Breast epithelium (tissue), 4 donors: ENCODE measurements at regions not wholly inside any gene's neighbourhood (a gene's known extent, or its start where the extent isn't known, plus 50 kb on each side); places are given as distances from the start of the nearest gene placed in this dataset.

ENCODE experiments used
- DNase-seq, 2 donors: peaks; one replicate each; pipeline ENCODE4 v3.0.0-alpha.2; 2019; ENCODE audit warnings: low spot score in 2 of 2
- H3K27ac ChIP-seq, 2 donors: fragments of 200-600 bp; sonication (generic) in 1 of 2; one replicate each; pipeline ENCODE4 v1.5.1; 2016 to 2019; ENCODE audit warnings: mild to moderate bottlenecking in 1 of 2
- H3K27me3 ChIP-seq, 2 donors: fragments of 200-600 bp; sonication (generic) in 1 of 2; one replicate each; pipeline versions ENCODE4 v1.5.1 to v1.6.0; 2017 to 2019; ENCODE audit warnings: control low read depth in 1 of 2, mild to moderate bottlenecking in 1 of 2
- H3K36me3 ChIP-seq: fragments of 200-600 bp; one replicate; pipeline ENCODE4 v1.5.1; 2019
- H3K4me1 ChIP-seq, 2 donors: fragments of 200-600 bp; sonication (generic); one replicate each; pipeline ENCODE4 v1.5.1; 2016 to 2019; ENCODE audit warnings: control low read depth in 1 of 2
- H3K4me3 ChIP-seq, 3 donors: fragments of 200-600 bp; sonication (generic); 1 replicate in 2 of 3; 2 replicates in 1 of 3; pipeline ENCODE4 v1.5.1; 2016 to 2019; ENCODE audit warnings: mild to moderate bottlenecking in 3 of 3, moderate library complexity in 2 of 3
- H3K9me3 ChIP-seq, 2 donors: fragments of 200-600 bp; sonication (generic) in 1 of 2; one replicate each; pipeline ENCODE4 v1.5.1; 2016 to 2019; ENCODE audit warnings: control low read depth in 1 of 2
- CTCF ChIP-seq, 3 donors: fragments of 450-650 bp; IDR thresholded peaks; one replicate each; pipeline ENCODE4 v1.5.1; 2016 to 2017; ENCODE audit warnings: antibody characterized with exemption in 3 of 3, mild to moderate bottlenecking in 3 of 3, moderate library complexity in 3 of 3
- POLR2A ChIP-seq: fragments of 450-650 bp; IDR thresholded peaks from one replicate; pipeline ENCODE4 v1.6.1; 2016; ENCODE audit warnings: antibody characterized with exemption, mild to moderate bottlenecking, moderate library complexity
- POLR2AphosphoS5 ChIP-seq, 3 donors: sonication (generic); formaldehyde crosslinking; IDR thresholded peaks; one replicate each; pipeline ENCODE4 v1.6.1; 2017; ENCODE audit warnings: antibody characterized with exemption in 3 of 3
- intact Hi-C: fragments of 100-400 bp; cut with DNase I; formaldehyde crosslinking; loops from one replicate; pipeline ENCODE4 v1.15.1; 2023; ENCODE audit warnings: low total_unique reads

- Histone ChIP-seq H3K9me3 (no peaks in the 10 kb centered on the region), H3K27ac (no peak overlapping the region), H3K4me3 (no peak overlapping the region), H3K27me3 (no peaks in the 10 kb centered on the region), H3K4me1 (no peaks in the 10 kb centered on the region), H3K36me3 (no peaks in the 10 kb centered on the region)
- no peak for DNase-seq
- intact Hi-C loops = no loop called here
- TF ChIP-seq POLR2AphosphoS5 (IDR thresholded peaks at IDR 0.05) (no peak), POLR2A (no peak), CTCF (IDR thresholded peaks at IDR 0.05) (no peak)
Observed at GRCh38 chr4:11197631-11198341, 230.9 kb downstream of the HS3ST1 start.

- Histone ChIP-seq H3K4me3 (no peak overlapping the region), H3K9me3 (no peaks in the 10 kb centered on the region), H3K36me3 (no peaks in the 10 kb centered on the region), H3K27me3 (no peaks in the 10 kb centered on the region), H3K4me1 (no peaks in the 10 kb centered on the region), H3K27ac (no peak overlapping the region)
- no peak for DNase-seq
- TF ChIP-seq CTCF (IDR thresholded peaks at IDR 0.05) = no peak
- TF ChIP-seq POLR2A = no peak
- no peak for TF ChIP-seq POLR2AphosphoS5 (IDR thresholded peaks at IDR 0.05)
- intact Hi-C loops = no loop called here
Observed at GRCh38 chr4:11196927-11197522, 231.7 kb downstream of the HS3ST1 start.

GRCh38 chr4:11194431-11194830 is 234.3 kb downstream of the HS3ST1 start:
- Histone ChIP-seq H3K27ac (no peak overlapping the region), H3K36me3 (no peaks in the 10 kb centered on the region), H3K4me3 (no peak overlapping the region), H3K27me3 (no peaks in the 10 kb centered on the region), H3K9me3 (no peaks in the 10 kb centered on the region), H3K4me1 (no peaks in the 10 kb centered on the region)
- intact Hi-C loops = no loop called here
- no peak for TF ChIP-seq CTCF (IDR thresholded peaks at IDR 0.05)
- no peak for TF ChIP-seq POLR2AphosphoS5 (IDR thresholded peaks at IDR 0.05)
- TF ChIP-seq POLR2A = no peak
- DNase-seq = no peak

- Histone ChIP-seq H3K36me3 (no peaks in the 10 kb centered on the region), H3K4me1 (no peaks in the 10 kb centered on the region), H3K27me3 (no peaks in the 10 kb centered on the region), H3K9me3 (no peaks in the 10 kb centered on the region), H3K4me3 (no peak overlapping the region), H3K27ac (no peak overlapping the region)
- intact Hi-C loops = no loop called here
- DNase-seq = no peak
- TF ChIP-seq CTCF (IDR thresholded peaks at IDR 0.05) (no peak), POLR2A (no peak), POLR2AphosphoS5 (IDR thresholded peaks at IDR 0.05) (no peak)
Observed at GRCh38 chr4:11189756-11190155, 238.9 kb downstream of the HS3ST1 start.

GRCh38 chr4:11183356-11183740 is 245.3 kb downstream of the HS3ST1 start:
- intact Hi-C loops = no loop called here
- Histone ChIP-seq H3K27me3 (no peaks in the 10 kb centered on the region), H3K27ac (no peak overlapping the region), H3K9me3 (no peaks in the 10 kb centered on the region), H3K4me3 (no peak overlapping the region), H3K36me3 (no peaks in the 10 kb centered on the region), H3K4me1 (no peaks in the 10 kb centered on the region)
- TF ChIP-seq POLR2AphosphoS5 (IDR thresholded peaks at IDR 0.05) = no peak
- no peak for TF ChIP-seq CTCF (IDR thresholded peaks at IDR 0.05)
- TF ChIP-seq POLR2A = no peak
- no peak for DNase-seq
